Endothelial cell of umbilical vein (primary cell): ENCODE measurements at regions not wholly inside any gene's neighbourhood (a gene's known extent, or its start where the extent isn't known, plus 50 kb on each side); places are given as distances from the start of the nearest gene placed in this dataset.

Experiments
- BruUV-seq: library from RNA; stranded (reverse); fragments of 400-500 nt; replicated peaks from 2 replicates; lab custom pipeline; 2021; lab: Mats Ljungman, UMichigan
- CTCF ChIA-PET: fragments of 300-600, 350-600 bp; sonication (Branson Sonifier 250); formaldehyde crosslinking; loops from one replicate; lab custom pipeline; 2021; ENCODE audit warnings: antibody characterized with exemption, inconsistent platforms; lab: Charles Lee
- POLR2A ChIA-PET: fragments of 300-600, 350-600 bp; sonication (Branson Sonifier 250); formaldehyde crosslinking; loops from one replicate; lab custom pipeline; 2021; ENCODE audit warnings: antibody characterized with exemption, inconsistent platforms; lab: Charles Lee
- DNase-seq: peaks from one replicate; pipeline ENCODE4 v3.0.0-alpha.2; 2011; ENCODE audit warnings: low read depth, low spot score
- FAIRE-seq: peaks from 2 replicates; lab custom pipeline; 2011; peaks lifted over from hg19 to GRCh38; lab: Jason Lieb, UNC
- H2AFZ ChIP-seq: 2 replicates; pipeline ENCODE4 v1.6.0; 2012; ENCODE audit warnings: low read depth, low read length, control low read depth, inconsistent platforms
- H3K27ac ChIP-seq: 2 replicates; pipeline ENCODE4 v1.5.1; 2011; ENCODE audit warnings: low read depth, mild to moderate bottlenecking, control low read depth, low read length, moderate library complexity; ENCODE audit not compliant: insufficient read depth
- H3K27me3 ChIP-seq, 2 experiments: 2 replicates each; pipeline versions ENCODE4 v1.6.0 to v1.6.1; 2011; ENCODE audit warnings: low read length in 2 of 2, mixed read lengths in 1 of 2; ENCODE audit not compliant: control insufficient read depth in 2 of 2, insufficient read depth in 2 of 2
- H3K36me3 ChIP-seq, 2 experiments: 2 replicates in 1 of 2; 3 replicates in 1 of 2; pipeline ENCODE4 v1.5.1; 2011; ENCODE audit warnings: low read length in 2 of 2, mild to moderate bottlenecking in 1 of 2, moderate library complexity in 1 of 2; ENCODE audit not compliant: control insufficient read depth in 2 of 2, insufficient read depth in 2 of 2; ENCODE audit errors: extremely low read depth in 1 of 2
- H3K4me1 ChIP-seq: 3 replicates; pipeline ENCODE4 v1.5.1; 2011; ENCODE audit warnings: mild to moderate bottlenecking, low read length; ENCODE audit not compliant: control insufficient read depth, insufficient read depth; ENCODE audit errors: extremely low read depth
- H3K4me2 ChIP-seq: 2 replicates; pipeline ENCODE4 v1.6.1; 2011; ENCODE audit warnings: low read length, control low read depth, mixed read lengths; ENCODE audit not compliant: insufficient read depth
- H3K4me3 ChIP-seq, 3 experiments: fragments of 200-600 bp in 1 of 3; sonication (generic), shearing (Covaris generic) in 1 of 3; replicated peaks in 1 of 3; 2 replicates each; pipeline ENCODE4 v1.5.1; 2011 to 2016; ENCODE audit warnings: control low read depth in 3 of 3, low read length in 3 of 3, mild to moderate bottlenecking in 2 of 3, inconsistent platforms in 1 of 3, low read depth in 1 of 3, moderate library complexity in 1 of 3; ENCODE audit not compliant: insufficient read depth in 1 of 3
- H3K79me2 ChIP-seq: 2 replicates; pipeline ENCODE4 v1.6.0; 2012; ENCODE audit warnings: low read length, inconsistent platforms; ENCODE audit not compliant: control insufficient read depth, insufficient read depth
- H3K9ac ChIP-seq: replicated peaks from 2 replicates; pipeline ENCODE3; 2011; ENCODE audit warnings: low read length, control low read depth; ENCODE audit not compliant: insufficient read depth; ENCODE audit errors: extremely low read depth
- H3K9me1 ChIP-seq: replicated peaks from 3 replicates; pipeline ENCODE4 v1.6.0; 2011; ENCODE audit warnings: mild to moderate bottlenecking, low read length; ENCODE audit not compliant: control insufficient read depth, insufficient read depth; ENCODE audit errors: extremely low read depth
- H3K9me3 ChIP-seq: replicated peaks from 2 replicates; pipeline ENCODE4 v1.5.1; 2012; ENCODE audit warnings: low read length, inconsistent platforms; ENCODE audit not compliant: control insufficient read depth, insufficient read depth
- H4K20me1 ChIP-seq: replicated peaks from 2 replicates; pipeline ENCODE3; 2011; ENCODE audit warnings: mild to moderate bottlenecking, low read length; ENCODE audit not compliant: control insufficient read depth, insufficient read depth; ENCODE audit errors: extremely low read depth
- EZH2 ChIP-seq: IDR thresholded peaks from 2 replicates; pipeline ENCODE4 v1.6.1; 2012; ENCODE audit warnings: borderline replicate concordance, low read depth, mild to moderate bottlenecking, moderate library complexity, low read length, inconsistent platforms; ENCODE audit not compliant: severe bottlenecking
- GATA2 ChIP-seq: IDR thresholded peaks from 2 replicates; pipeline ENCODE4 v1.7.0; 2011; ENCODE audit warnings: low read depth, mild to moderate bottlenecking, moderate library complexity, mixed read lengths, low read length; ENCODE audit not compliant: insufficient read length, insufficient read depth
- JUN ChIP-seq: IDR thresholded peaks from 2 replicates; pipeline ENCODE4 v1.6.1; 2011; ENCODE audit warnings: borderline replicate concordance, low read depth; ENCODE audit not compliant: insufficient read length, insufficient read depth
- MYC ChIP-seq: IDR thresholded peaks from one replicate; pipeline ENCODE4 v1.6.1; 2011; ENCODE audit warnings: mild to moderate bottlenecking, low read depth, low read length
- POLR2A ChIP-seq: IDR thresholded peaks from 2 replicates; pipeline ENCODE4 v1.6.1; 2012; ENCODE audit warnings: low read depth, mild to moderate bottlenecking, control low read depth, low read length
- POLR2AphosphoS5 ChIP-seq: IDR thresholded peaks from 2 replicates; pipeline ENCODE4 v1.6.1; 2012; ENCODE audit warnings: low read depth, mild to moderate bottlenecking, control low read depth, low read length, moderate library complexity; ENCODE audit not compliant: insufficient read depth
- dilution Hi-C: fragments of 300-500 bp; cut with MboI; formaldehyde crosslinking; loops from one replicate; pipeline ENCODE4 v1.15.0; 2019; ENCODE audit warnings: low sequenced_read_pairs; ENCODE audit not compliant: extremely low pct_ligation_motif_present
- intact Hi-C: fragments of 100-400 bp; cut with micrococcal nuclease; formaldehyde crosslinking; loops from one replicate; pipeline ENCODE4 v1.10.0; 2022
- TF ChIP-seq, protein P1 (sequence below), 2 donors: IDR thresholded peaks; 1 replicate in 1 of 2; 2 replicates in 1 of 2; pipeline ENCODE4 v1.5.1; 2011; ENCODE audit warnings: low read length in 2 of 2, mild to moderate bottlenecking in 2 of 2, moderate library complexity in 2 of 2, control low read depth in 1 of 2, inconsistent platforms in 1 of 2, low read depth in 1 of 2; ENCODE audit not compliant: insufficient read depth in 1 of 2; ENCODE audit errors: extremely low read depth in 1 of 2
- TF ChIP-seq, protein P2 (sequence below): IDR thresholded peaks from 2 replicates; pipeline ENCODE4 v1.6.1; 2011; ENCODE audit not compliant: insufficient read depth, insufficient read length

DNA sequence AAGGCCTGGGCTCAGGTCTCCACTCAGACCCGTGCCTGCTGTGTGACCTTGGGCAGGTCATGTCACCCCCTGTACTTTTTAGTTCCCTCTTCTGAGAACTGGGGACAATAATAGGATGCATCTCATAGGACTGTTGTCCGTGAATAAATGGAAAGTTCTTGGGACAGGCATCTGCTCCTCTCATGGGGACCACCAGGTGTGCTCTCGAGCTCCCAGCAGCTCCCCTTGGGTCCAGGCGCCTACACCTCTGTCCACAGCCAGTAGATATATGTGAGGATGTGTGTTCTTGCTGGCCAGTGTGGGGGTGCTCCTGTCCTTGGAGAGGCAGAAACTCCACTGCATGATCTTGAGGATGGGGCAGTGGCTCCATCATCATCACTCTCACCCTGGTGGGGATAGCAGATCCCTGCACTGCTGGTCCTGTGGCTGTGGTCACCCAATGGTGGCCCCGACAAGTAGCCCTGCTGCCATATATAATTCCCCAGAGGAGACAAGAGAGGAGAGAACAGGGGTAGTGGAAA, 257.6 kb upstream of the TLE3 start:
- no peaks in the 10 kb centered on the region for H3K4me1 ChIP-seq
- FAIRE-seq: no peak
- POLR2A ChIA-PET: no interaction called here
- no peaks in the 10 kb centered on the region for H3K36me3 ChIP-seq
- no peaks in the 10 kb centered on the region for H4K20me1 ChIP-seq
- no peaks in the 10 kb centered on the region for H3K9me1 ChIP-seq
- H3K27ac ChIP-seq: no peak overlapping the region
- no peaks in the 10 kb centered on the region for H3K9me3 ChIP-seq
- intact Hi-C loops: no loop called here
- CTCF ChIA-PET: interaction anchor here (1.5 kb wide), 1 partner anchor 133 kb away, joined by 3 read pairs; no protein-coding TSS in a partner anchor
- no peak overlapping the region for H3K9ac ChIP-seq
- H3K27me3 ChIP-seq: no peaks in the 10 kb centered on the region
- H3K4me3 ChIP-seq: no peak overlapping the region
- TF ChIP-seq GATA2: no peak
- TF ChIP-seq, protein P1, sequence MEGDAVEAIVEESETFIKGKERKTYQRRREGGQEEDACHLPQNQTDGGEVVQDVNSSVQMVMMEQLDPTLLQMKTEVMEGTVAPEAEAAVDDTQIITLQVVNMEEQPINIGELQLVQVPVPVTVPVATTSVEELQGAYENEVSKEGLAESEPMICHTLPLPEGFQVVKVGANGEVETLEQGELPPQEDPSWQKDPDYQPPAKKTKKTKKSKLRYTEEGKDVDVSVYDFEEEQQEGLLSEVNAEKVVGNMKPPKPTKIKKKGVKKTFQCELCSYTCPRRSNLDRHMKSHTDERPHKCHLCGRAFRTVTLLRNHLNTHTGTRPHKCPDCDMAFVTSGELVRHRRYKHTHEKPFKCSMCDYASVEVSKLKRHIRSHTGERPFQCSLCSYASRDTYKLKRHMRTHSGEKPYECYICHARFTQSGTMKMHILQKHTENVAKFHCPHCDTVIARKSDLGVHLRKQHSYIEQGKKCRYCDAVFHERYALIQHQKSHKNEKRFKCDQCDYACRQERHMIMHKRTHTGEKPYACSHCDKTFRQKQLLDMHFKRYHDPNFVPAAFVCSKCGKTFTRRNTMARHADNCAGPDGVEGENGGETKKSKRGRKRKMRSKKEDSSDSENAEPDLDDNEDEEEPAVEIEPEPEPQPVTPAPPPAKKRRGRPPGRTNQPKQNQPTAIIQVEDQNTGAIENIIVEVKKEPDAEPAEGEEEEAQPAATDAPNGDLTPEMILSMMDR (IDR thresholded peaks at IDR 0.05; ENCODE audit: extremely low read depth in 1 of 2, insufficient read depth in 1 of 2, low read depth in 1 of 2, low read length in 2 of 2): peak in 1 of 2 donors; percentile 3
- H2AFZ ChIP-seq: no peak overlapping the region
- no TSS peak for BruUV-seq
- DNase-seq: no peak
- no peak overlapping the region for H3K4me2 ChIP-seq
- no peaks in the 10 kb centered on the region for H3K79me2 ChIP-seq
- dilution Hi-C loops: no loop called here

DNA sequence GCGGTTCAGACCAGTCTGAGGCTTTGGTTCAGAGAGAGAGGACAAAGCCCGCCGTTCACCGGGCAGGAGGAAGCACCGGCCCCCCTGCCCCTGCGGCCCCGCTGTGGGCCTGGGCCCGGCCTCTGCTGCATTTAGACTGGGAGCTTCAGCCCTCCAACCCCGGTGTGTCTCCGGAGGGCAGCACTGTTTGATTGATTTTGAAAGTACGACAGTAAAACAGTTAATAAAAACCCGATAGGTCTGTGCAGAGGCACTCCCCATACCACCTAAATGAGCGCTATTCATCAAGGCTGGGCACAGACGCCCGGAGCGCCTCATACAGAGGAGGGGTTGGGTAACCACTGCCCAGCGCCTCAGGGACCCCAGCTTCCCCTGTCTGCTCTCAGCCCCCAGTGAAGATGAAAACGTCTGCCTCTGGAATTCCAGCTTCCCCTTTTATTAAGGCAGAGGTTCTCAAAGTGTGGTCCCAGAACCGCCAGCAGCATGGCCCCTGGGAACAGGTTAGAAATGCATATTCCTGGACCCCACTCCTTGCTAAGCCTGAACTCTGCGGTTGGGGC, 256.7 kb upstream of the TLE3 start:
- ChIA-PET POLR2A (no interaction called here), CTCF (interaction anchor here (0.8 to 1.5 kb wide), 3 partner anchors 9 to 876 kb away, joined by 3 read pairs; no protein-coding TSS in a partner anchor)
- Histone ChIP-seq H3K4me2 (no peak overlapping the region), H3K36me3 (no peaks in the 10 kb centered on the region), H3K9me1 (no peaks in the 10 kb centered on the region), H3K79me2 (no peaks in the 10 kb centered on the region), H3K9me3 (no peaks in the 10 kb centered on the region), H3K4me3 (no peak overlapping the region), H3K27ac (no peak overlapping the region), H2AFZ (no peak overlapping the region), H3K9ac (no peak overlapping the region), H3K27me3 (no peaks in the 10 kb centered on the region), H4K20me1 (no peaks in the 10 kb centered on the region), H3K4me1 (no peaks in the 10 kb centered on the region)
- dilution Hi-C loops: no loop called here
- no peak for FAIRE-seq
- intact Hi-C loops: no loop called here
- no peak for DNase-seq
- BruUV-seq: no TSS peak
- TF ChIP-seq MYC (no peak), GATA2 (no peak), POLR2AphosphoS5 (no peak), POLR2A (no peak), EZH2 (no peak), JUN (no peak)
- TF ChIP-seq, protein P1 (IDR thresholded peaks at IDR 0.05; ENCODE audit: extremely low read depth in 1 of 2, insufficient read depth in 1 of 2, low read depth in 1 of 2, low read length in 2 of 2): no peak
- TF ChIP-seq, protein P2, sequence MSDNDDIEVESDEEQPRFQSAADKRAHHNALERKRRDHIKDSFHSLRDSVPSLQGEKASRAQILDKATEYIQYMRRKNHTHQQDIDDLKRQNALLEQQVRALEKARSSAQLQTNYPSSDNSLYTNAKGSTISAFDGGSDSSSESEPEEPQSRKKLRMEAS: no peak
